Right lobe of liver (tissue), 4 donors: ENCODE measurements at regions not wholly inside any gene's neighbourhood (a gene's known extent, or its start where the extent isn't known, plus 50 kb on each side); places are given as distances from the start of the nearest gene placed in this dataset.

Experiments used
- CTCF ChIP-seq, 4 donors: fragments of 200-600 bp in 3 of 4; fragments of 450-650 bp in 1 of 4; IDR thresholded peaks; one replicate each; pipeline versions ENCODE4 v1.5.1 to v1.8.0; 2016 to 2022; ENCODE audit warnings: antibody characterized with exemption in 4 of 4, mild to moderate bottlenecking in 2 of 4
- POLR2A ChIP-seq: fragments of 450-650 bp; IDR thresholded peaks from one replicate; pipeline ENCODE4 v1.6.1; 2017; ENCODE audit warnings: antibody characterized with exemption, mild to moderate bottlenecking
- donor health status: DM: no; HTN: no; CAD: no.
- donor health status: DM: no; HTN: no; CAD: no.
- donor health status: DM: no; HTN: yes; CAD: no.

GRCh38 chr9:134547161-134548100 is 94.2 kb upstream of the COL5A1 start:
- TF ChIP-seq CTCF (IDR thresholded peaks at IDR 0.05): no peak
- no peak for TF ChIP-seq POLR2A
